Neural cell (in vitro differentiated cells): ENCODE measurements at regions not wholly inside any gene's neighbourhood (a gene's known extent, or its start where the extent isn't known, plus 50 kb on each side); places are given as distances from the start of the nearest gene placed in this dataset.

Source experiments
- H2AFZ ChIP-seq: fragments of 200-600, 300-800 bp; sonication (generic), shearing (Covaris generic); 2 replicates; pipeline ENCODE4 v1.6.0; 2014; ENCODE audit warnings: low read depth, mild to moderate bottlenecking, antibody characterized with exemption, low read length, moderate library complexity
- H3F3A ChIP-seq: fragments of 200-600 bp; shearing (Covaris generic); 2 replicates; pipeline ENCODE4 v1.6.1; 2016; ENCODE audit warnings: mild to moderate bottlenecking, moderate library complexity, mixed read lengths, antibody characterized with exemption, low read length; ENCODE audit not compliant: insufficient read depth, poor library complexity, severe bottlenecking
- H3K27ac ChIP-seq: fragments of 200-600, 300-800 bp; sonication (generic), shearing (Covaris generic); 2 replicates; pipeline ENCODE4 v1.5.1; 2014; ENCODE audit warnings: mild to moderate bottlenecking, low read length, moderate library complexity
- H3K27me3 ChIP-seq: fragments of 300-800, 200-600 bp; sonication (generic), shearing (Covaris generic); 2 replicates; pipeline ENCODE4 v1.6.0; 2014; ENCODE audit warnings: mild to moderate bottlenecking, low read depth, low read length, moderate library complexity; ENCODE audit not compliant: insufficient read depth
- H3K36me3 ChIP-seq: fragments of 300-800, 200-600 bp; sonication (generic), shearing (Covaris generic); 2 replicates; pipeline ENCODE4 v1.5.1; 2014; ENCODE audit warnings: mild to moderate bottlenecking, antibody characterized with exemption, low read length, moderate library complexity; ENCODE audit not compliant: insufficient read depth
- H3K4me2 ChIP-seq: fragments of 300-800, 200-600 bp; sonication (generic), shearing (Covaris generic); 2 replicates; pipeline ENCODE4 v1.6.0; 2014; ENCODE audit warnings: mild to moderate bottlenecking, low read length
- H3K4me3 ChIP-seq: fragments of 300-800, 200-600 bp; sonication (generic), shearing (Covaris generic); 2 replicates; pipeline ENCODE4 v1.5.1; 2014; ENCODE audit warnings: mild to moderate bottlenecking, low read length, moderate library complexity
- H3K79me2 ChIP-seq: fragments of 200-600 bp; shearing (Covaris generic); replicated peaks from 2 replicates; pipeline ENCODE4 v1.6.0; 2014; ENCODE audit warnings: mild to moderate bottlenecking, low read length, moderate library complexity; ENCODE audit not compliant: insufficient read depth
- H3K9ac ChIP-seq: fragments of 300-800, 200-600 bp; sonication (generic), shearing (Covaris generic); 2 replicates; pipeline ENCODE4 v1.6.1; 2016; ENCODE audit warnings: mild to moderate bottlenecking, low read length, mixed read lengths
- H3K9me2 ChIP-seq: fragments of 200-600 bp; shearing (Covaris generic); 2 replicates; pipeline ENCODE4 v1.6.1; 2016; ENCODE audit warnings: mild to moderate bottlenecking, low read length, mixed read lengths; ENCODE audit not compliant: insufficient read depth
- H3K9me3 ChIP-seq: fragments of 200-600, 300-800 bp; sonication (generic), shearing (Covaris generic); 2 replicates; pipeline ENCODE4 v1.6.1; 2016; ENCODE audit warnings: mild to moderate bottlenecking, mixed run types, low read length, moderate library complexity, mixed read lengths
- H4K20me1 ChIP-seq: fragments of 200-600 bp; shearing (Covaris generic); 2 replicates; pipeline ENCODE4 v1.6.1; 2016; ENCODE audit warnings: mild to moderate bottlenecking, mixed run types; ENCODE audit not compliant: insufficient read depth
- EP300 ChIP-seq: fragments of 450-650 bp; conservative IDR thresholded peaks from 2 replicates; pipeline ENCODE4 v1.6.1; 2014; ENCODE audit warnings: antibody characterized with exemption, mild to moderate bottlenecking, moderate library complexity; ENCODE audit not compliant: poor library complexity, severe bottlenecking
- EZH2 ChIP-seq: fragments of 200-600, 300-800 bp; shearing (Covaris generic), sonication (generic); IDR thresholded peaks from 2 replicates; pipeline ENCODE4 v1.6.1; 2014; ENCODE audit warnings: antibody characterized with exemption, low read length, borderline replicate concordance, mild to moderate bottlenecking; ENCODE audit not compliant: insufficient read depth, poor library complexity, severe bottlenecking
- MXI1 ChIP-seq: fragments of 450-650 bp; conservative IDR thresholded peaks from 2 replicates; pipeline ENCODE4 v1.6.1; 2014; ENCODE audit warnings: antibody characterized with exemption, mild to moderate bottlenecking; ENCODE audit not compliant: poor library complexity, severe bottlenecking
- POLR2AphosphoS5 ChIP-seq: IDR thresholded peaks from 2 replicates; pipeline ENCODE4 v1.6.1; 2012
- RAD21 ChIP-seq: fragments of 450-650 bp; conservative IDR thresholded peaks from 2 replicates; pipeline ENCODE4 v1.6.1; 2014; ENCODE audit warnings: antibody characterized with exemption, mild to moderate bottlenecking, moderate library complexity
- SMC3 ChIP-seq: fragments of 450-650 bp; conservative IDR thresholded peaks from 2 replicates; pipeline ENCODE4 v1.6.1; 2014; ENCODE audit warnings: antibody characterized with exemption, mild to moderate bottlenecking, moderate library complexity; ENCODE audit not compliant: poor library complexity
- TAF1 ChIP-seq: IDR thresholded peaks from 2 replicates; pipeline ENCODE4 v1.6.1; 2012; ENCODE audit warnings: low read depth
- TF ChIP-seq, protein P1 (sequence below): fragments of 450-650 bp; IDR thresholded peaks from 2 replicates; pipeline ENCODE4 v1.5.1; 2014; ENCODE audit warnings: antibody characterized with exemption, mild to moderate bottlenecking, moderate library complexity; ENCODE audit not compliant: poor library complexity, severe bottlenecking
- TF ChIP-seq, protein P2 (sequence below): IDR thresholded peaks from 2 replicates; pipeline ENCODE4 v1.6.1; 2012; ENCODE audit warnings: borderline replicate concordance

DNA sequence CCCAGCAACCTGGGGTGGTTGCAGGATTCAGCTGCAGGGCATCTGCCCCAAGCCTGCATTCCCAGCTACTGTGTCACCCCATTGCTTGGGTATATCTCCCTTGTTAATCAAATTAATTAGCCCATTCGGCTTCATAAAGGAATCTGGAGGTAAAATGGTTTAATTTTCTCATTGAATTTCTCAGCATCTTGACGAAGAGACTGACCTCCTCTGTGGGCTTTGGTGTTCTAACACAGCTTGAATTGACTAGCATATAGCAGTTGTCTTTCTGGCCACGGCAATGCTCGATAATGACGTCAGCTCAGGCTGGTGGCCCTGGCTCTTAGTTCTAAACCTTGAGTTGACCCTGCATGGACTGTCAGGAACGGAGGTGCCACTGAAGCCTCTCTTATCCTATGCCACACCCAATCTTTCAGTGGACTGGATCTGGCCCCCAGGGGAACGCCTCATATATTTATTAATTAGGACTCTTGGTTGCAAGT lies 72.4 kb downstream of the MSX2 start:
- no peaks in the 10 kb centered on the region for H3K9me3 ChIP-seq
- no peaks in the 10 kb centered on the region for H3K9me2 ChIP-seq
- H3K79me2 ChIP-seq: no peaks in the 10 kb centered on the region
- H4K20me1 ChIP-seq: no peaks in the 10 kb centered on the region
- H3F3A ChIP-seq: no peaks in the 10 kb centered on the region
- H3K36me3 ChIP-seq: no peaks in the 10 kb centered on the region
- H3K27ac ChIP-seq: no peak overlapping the region
- H3K9ac ChIP-seq: no peak overlapping the region
- no peak overlapping the region for H2AFZ ChIP-seq
- no peaks in the 10 kb centered on the region for H3K27me3 ChIP-seq
- no peak overlapping the region for H3K4me2 ChIP-seq
- no peak overlapping the region for H3K4me3 ChIP-seq
- TF ChIP-seq MXI1 (no peak), POLR2AphosphoS5 (no peak), SMC3 (no peak), RAD21 (no peak), EZH2 (no peak), TAF1 (no peak), EP300 (no peak)
- TF ChIP-seq, protein P1, sequence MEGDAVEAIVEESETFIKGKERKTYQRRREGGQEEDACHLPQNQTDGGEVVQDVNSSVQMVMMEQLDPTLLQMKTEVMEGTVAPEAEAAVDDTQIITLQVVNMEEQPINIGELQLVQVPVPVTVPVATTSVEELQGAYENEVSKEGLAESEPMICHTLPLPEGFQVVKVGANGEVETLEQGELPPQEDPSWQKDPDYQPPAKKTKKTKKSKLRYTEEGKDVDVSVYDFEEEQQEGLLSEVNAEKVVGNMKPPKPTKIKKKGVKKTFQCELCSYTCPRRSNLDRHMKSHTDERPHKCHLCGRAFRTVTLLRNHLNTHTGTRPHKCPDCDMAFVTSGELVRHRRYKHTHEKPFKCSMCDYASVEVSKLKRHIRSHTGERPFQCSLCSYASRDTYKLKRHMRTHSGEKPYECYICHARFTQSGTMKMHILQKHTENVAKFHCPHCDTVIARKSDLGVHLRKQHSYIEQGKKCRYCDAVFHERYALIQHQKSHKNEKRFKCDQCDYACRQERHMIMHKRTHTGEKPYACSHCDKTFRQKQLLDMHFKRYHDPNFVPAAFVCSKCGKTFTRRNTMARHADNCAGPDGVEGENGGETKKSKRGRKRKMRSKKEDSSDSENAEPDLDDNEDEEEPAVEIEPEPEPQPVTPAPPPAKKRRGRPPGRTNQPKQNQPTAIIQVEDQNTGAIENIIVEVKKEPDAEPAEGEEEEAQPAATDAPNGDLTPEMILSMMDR: no peak
- TF ChIP-seq, protein P2, sequence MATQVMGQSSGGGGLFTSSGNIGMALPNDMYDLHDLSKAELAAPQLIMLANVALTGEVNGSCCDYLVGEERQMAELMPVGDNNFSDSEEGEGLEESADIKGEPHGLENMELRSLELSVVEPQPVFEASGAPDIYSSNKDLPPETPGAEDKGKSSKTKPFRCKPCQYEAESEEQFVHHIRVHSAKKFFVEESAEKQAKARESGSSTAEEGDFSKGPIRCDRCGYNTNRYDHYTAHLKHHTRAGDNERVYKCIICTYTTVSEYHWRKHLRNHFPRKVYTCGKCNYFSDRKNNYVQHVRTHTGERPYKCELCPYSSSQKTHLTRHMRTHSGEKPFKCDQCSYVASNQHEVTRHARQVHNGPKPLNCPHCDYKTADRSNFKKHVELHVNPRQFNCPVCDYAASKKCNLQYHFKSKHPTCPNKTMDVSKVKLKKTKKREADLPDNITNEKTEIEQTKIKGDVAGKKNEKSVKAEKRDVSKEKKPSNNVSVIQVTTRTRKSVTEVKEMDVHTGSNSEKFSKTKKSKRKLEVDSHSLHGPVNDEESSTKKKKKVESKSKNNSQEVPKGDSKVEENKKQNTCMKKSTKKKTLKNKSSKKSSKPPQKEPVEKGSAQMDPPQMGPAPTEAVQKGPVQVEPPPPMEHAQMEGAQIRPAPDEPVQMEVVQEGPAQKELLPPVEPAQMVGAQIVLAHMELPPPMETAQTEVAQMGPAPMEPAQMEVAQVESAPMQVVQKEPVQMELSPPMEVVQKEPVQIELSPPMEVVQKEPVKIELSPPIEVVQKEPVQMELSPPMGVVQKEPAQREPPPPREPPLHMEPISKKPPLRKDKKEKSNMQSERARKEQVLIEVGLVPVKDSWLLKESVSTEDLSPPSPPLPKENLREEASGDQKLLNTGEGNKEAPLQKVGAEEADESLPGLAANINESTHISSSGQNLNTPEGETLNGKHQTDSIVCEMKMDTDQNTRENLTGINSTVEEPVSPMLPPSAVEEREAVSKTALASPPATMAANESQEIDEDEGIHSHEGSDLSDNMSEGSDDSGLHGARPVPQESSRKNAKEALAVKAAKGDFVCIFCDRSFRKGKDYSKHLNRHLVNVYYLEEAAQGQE: no peak

DNA sequence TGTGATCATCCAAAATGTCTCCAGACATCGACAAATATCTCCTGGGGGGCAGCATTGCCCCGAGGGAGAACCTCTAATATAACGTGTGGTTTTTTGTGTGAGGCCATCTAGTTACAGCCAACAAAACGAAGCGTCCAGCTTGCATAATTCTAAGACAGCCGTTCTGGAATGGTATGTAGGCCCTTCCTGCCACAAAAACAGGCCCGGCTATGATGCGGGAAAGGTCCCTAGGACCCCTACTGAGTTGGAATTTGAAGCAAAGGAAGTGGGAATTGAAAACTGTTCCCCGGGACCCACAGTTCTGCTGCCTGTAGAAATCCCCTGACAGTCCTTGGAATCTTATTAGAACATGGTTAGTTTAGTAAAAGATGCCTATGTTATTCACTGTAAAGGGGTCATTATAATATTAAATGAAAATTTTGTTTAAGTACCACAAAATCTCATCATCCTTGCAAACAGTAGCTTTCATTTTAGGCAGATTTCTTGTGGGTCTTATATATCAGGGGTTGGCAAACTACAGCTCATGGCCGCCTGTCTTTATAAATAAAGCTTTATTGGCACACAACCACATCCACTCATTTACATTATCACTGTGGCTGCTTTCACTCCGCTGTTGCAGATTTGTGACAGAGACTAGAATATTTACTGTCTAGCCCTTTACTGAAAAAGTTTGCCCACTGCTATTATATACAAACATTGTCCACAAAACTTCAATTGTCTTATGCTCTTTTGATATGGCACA lies 70.7 kb downstream of the MSX2 start:
- no peak overlapping the region for H3K9ac ChIP-seq
- no peaks in the 10 kb centered on the region for H4K20me1 ChIP-seq
- H3K79me2 ChIP-seq: no peaks in the 10 kb centered on the region
- no peak overlapping the region for H3K4me3 ChIP-seq
- H3F3A ChIP-seq: no peaks in the 10 kb centered on the region
- no peak for TF ChIP-seq POLR2AphosphoS5
- TF ChIP-seq RAD21: no peak
- TF ChIP-seq EZH2: no peak
- no peak for TF ChIP-seq MXI1
- no peak for TF ChIP-seq EP300
- TF ChIP-seq, protein P2: no peak
- no peak for TF ChIP-seq SMC3
- TF ChIP-seq, protein P1: no peak
- no peak for TF ChIP-seq TAF1
- no peak overlapping the region for H2AFZ ChIP-seq
- no peaks in the 10 kb centered on the region for H3K36me3 ChIP-seq
- no peaks in the 10 kb centered on the region for H3K9me3 ChIP-seq
- no peak overlapping the region for H3K27ac ChIP-seq
- H3K9me2 ChIP-seq: no peaks in the 10 kb centered on the region
- H3K4me2 ChIP-seq: no peak overlapping the region
- no peaks in the 10 kb centered on the region for H3K27me3 ChIP-seq
